GM21526 (cell line): ENCODE measurements at regions not wholly inside any gene's neighbourhood (a gene's known extent, or its start where the extent isn't known, plus 50 kb on each side); places are given as distances from the start of the nearest gene placed in this dataset.
"Not testable (repeated sequence)": the region's sequence is repeated elsewhere in the genome, so short reads cannot be mapped to it uniquely, and the experiment has no call there.

Source experiments
- ATAC-seq: cut with Tn5 transposase; IDR thresholded peaks from one replicate; pipeline ENCODE4 v1.9.1; 2021; ENCODE audit warnings: moderate library complexity; ENCODE audit not compliant: unreplicated experiment, low FRiP score

- ATAC-seq: no peak
Observed at GRCh38 chr12:73181244-73181643, 909.1 kb downstream of the TRHDE start.

- no peak for ATAC-seq
Observed at GRCh38 chr12:73185403-73185802, 913.2 kb downstream of the TRHDE start.

GRCh38 chr12:73186272-73186671 lies 914.1 kb downstream of the TRHDE start:
- ATAC-seq: no peak

GRCh38 chr12:73187765-73188164 lies 915.6 kb downstream of the TRHDE start:
- no peak for ATAC-seq

- no peak for ATAC-seq
Observed at GRCh38 chr12:73210548-73211204, 938.5 kb downstream of the TRHDE start.

GRCh38 chr12:73220951-73221350 lies 948.8 kb downstream of the TRHDE start:
- no peak for ATAC-seq

- no peak for ATAC-seq
Observed at GRCh38 chr12:73221398-73221797, 949.2 kb downstream of the TRHDE start.

GRCh38 chr12:73221836-73222235 lies 949.7 kb downstream of the TRHDE start:
- ATAC-seq: no peak

- no peak for ATAC-seq
Observed at GRCh38 chr12:73225371-73225937, 953.3 kb downstream of the TRHDE start.

GRCh38 chr12:73225941-73226340 lies 953.8 kb downstream of the TRHDE start:
- ATAC-seq: no peak

- no peak for ATAC-seq
Observed at GRCh38 chr12:73226593-73226992, 954.4 kb downstream of the TRHDE start.

GRCh38 chr12:73228828-73229227 lies 956.7 kb downstream of the TRHDE start:
- not testable (repeated sequence) for ATAC-seq

- no peak for ATAC-seq
Observed at GRCh38 chr12:73235387-73235786, 963.2 kb downstream of the TRHDE start.

GRCh38 chr12:73240110-73240509 lies 967.9 kb downstream of the TRHDE start:
- no peak for ATAC-seq

GRCh38 chr12:73262788-73263381 lies 990.7 kb downstream of the TRHDE start:
- ATAC-seq: no peak

GRCh38 chr12:73266206-73266605 lies 994.0 kb downstream of the TRHDE start:
- ATAC-seq: no peak

GRCh38 chr12:73274976-73275375 lies 1002.8 kb downstream of the TRHDE start:
- no peak for ATAC-seq

- ATAC-seq: no peak
Observed at GRCh38 chr12:73277971-73278370, 1005.8 kb downstream of the TRHDE start.

GRCh38 chr12:73301530-73301929 lies 1029.4 kb downstream of the TRHDE start:
- no peak for ATAC-seq

- no peak for ATAC-seq
Observed at GRCh38 chr12:73307260-73307659, 1035.1 kb downstream of the TRHDE start.

- ATAC-seq: no peak
Observed at GRCh38 chr12:73308079-73308478, 1035.9 kb downstream of the TRHDE start.

- ATAC-seq: no peak
Observed at GRCh38 chr12:73308747-73309146, 1036.6 kb downstream of the TRHDE start.
